ENCODE measurements at regions not wholly inside any gene's neighbourhood (a gene's known extent, or its start where the extent isn't known, plus 50 kb on each side); places are given as distances from the start of the nearest gene placed in this dataset.

- TF ChIP-seq PBX3 (CRISPR knock-in tag; IDR thresholded peaks at IDR 0.05) = no peak
- no peak for TF ChIP-seq ZNF146 (tag by site-specific recombination; IDR thresholded peaks at IDR 0.05)
- no peak for TF ChIP-seq ZNF37A (tag by site-specific recombination; IDR thresholded peaks at IDR 0.05)
- TF ChIP-seq KLF9 (tag by site-specific recombination; IDR thresholded peaks at IDR 0.05; ENCODE audit: low read depth) = no peak
- TF ChIP-seq ZNF639 (tag by site-specific recombination; IDR thresholded peaks at IDR 0.05) = no peak
- TF ChIP-seq ZNF768 (tag by site-specific recombination; IDR thresholded peaks at IDR 0.05) = no peak
- TF ChIP-seq ZNF777 (tag by site-specific recombination; IDR thresholded peaks at IDR 0.05; ENCODE audit: borderline replicate concordance) = no peak
- TF ChIP-seq KLF17 (tag by site-specific recombination; IDR thresholded peaks at IDR 0.05) = no peak
- TF ChIP-seq ZNF10 (tag by site-specific recombination; IDR thresholded peaks at IDR 0.05) = no peak
- TF ChIP-seq ZSCAN4 (tag by site-specific recombination; IDR thresholded peaks at IDR 0.05) = no peak
- TF ChIP-seq ZNF600 (tag by site-specific recombination; IDR thresholded peaks at IDR 0.05) = no peak
- no peak for TF ChIP-seq GFI1B (tag by site-specific recombination; IDR thresholded peaks at IDR 0.05)
These were observed 215.2 kb upstream of the ADAMTS9 start (continued) for GRCh38 chr3:64903006-64903405.

- H3K4me3 ChIP-seq (ENCODE audit: low read depth, low read length) = no peak overlapping the region
- TF ChIP-seq ZNF202 (tag by site-specific recombination; IDR thresholded peaks at IDR 0.05; ENCODE audit: borderline replicate concordance) (no peak), ZBTB49 (tag by site-specific recombination; IDR thresholded peaks at IDR 0.05; ENCODE audit: low read depth) (no peak), WT1 (tag by site-specific recombination; IDR thresholded peaks at IDR 0.05) (no peak), ZSCAN23 (tag by site-specific recombination; IDR thresholded peaks at IDR 0.05) (no peak), ZEB2 (tag by site-specific recombination; IDR thresholded peaks at IDR 0.05) (no peak), REPIN1 (tag by site-specific recombination; IDR thresholded peaks at IDR 0.05; ENCODE audit: low read depth) (no peak), ZNF121 (tag by site-specific recombination; IDR thresholded peaks at IDR 0.05) (no peak), ZNF623 (tag by site-specific recombination; IDR thresholded peaks at IDR 0.05) (no peak), YY2 (tag by site-specific recombination; IDR thresholded peaks at IDR 0.05) (no peak), ZNF146 (tag by site-specific recombination; IDR thresholded peaks at IDR 0.05) (no peak), ELK4 (IDR thresholded peaks at IDR 0.05; ENCODE audit: borderline replicate concordance, low read depth, low read length) (no peak)
- no peaks in the 10 kb centered on the region for H3K4me1 ChIP-seq (ENCODE audit: control insufficient read depth, insufficient read depth, low read length)
- ChIA-PET CTCF (interaction anchor here (0.6 kb wide), 1 partner anchor 305 kb away, joined by 4 read pairs; no protein-coding TSS in a partner anchor), POLR2A (no interaction called here)
- H3K9me3 ChIP-seq (ENCODE audit: control insufficient read depth, insufficient read depth, low read depth, low read length) = no peaks in the 10 kb centered on the region
- H3K36me3 ChIP-seq (ENCODE audit: control insufficient read depth in 2 of 2, insufficient read depth in 1 of 2, low read length in 2 of 2) = no peaks in the 10 kb centered on the region
- H3K27ac ChIP-seq (ENCODE audit: extremely low read depth, low read depth, low read length) = no peak overlapping the region
These were observed 214.3 kb upstream of the ADAMTS9 start for GRCh38 chr3:64901986-64902516.

Data from HEK293 (cell line).